ENCODE measurements at regions not wholly inside any gene's neighbourhood (a gene's known extent, or its start where the extent isn't known, plus 50 kb on each side); places are given as distances from the start of the nearest gene placed in this dataset.

GRCh38 chr5:116896001-116896400, 321.4 kb upstream of the SEMA6A start (continued):
- TF ChIP-seq HOXB13 (CRISPR knock-in tag; IDR thresholded peaks at IDR 0.05; ENCODE audit: low read depth): no peak
- TF ChIP-seq ZC3H11A (IDR thresholded peaks at IDR 0.05): no peak
- no peak for TF ChIP-seq MAZ (IDR thresholded peaks at IDR 0.05; ENCODE audit: borderline replicate concordance, low read depth, low read length)
- TF ChIP-seq CBX8 (IDR thresholded peaks at IDR 0.05): no peak
- TF ChIP-seq HOXA7 (CRISPR knock-in tag; IDR thresholded peaks at IDR 0.05): no peak

GRCh38 chr5:116892993-116893392, 318.4 kb upstream of the SEMA6A start:
- ChIA-PET CTCF (interaction anchor here (1.0 kb wide), 1 partner anchor 39 kb away, joined by 3 read pairs; no protein-coding TSS in a partner anchor), POLR2A (no interaction called here)
- Histone ChIP-seq H3K27ac (no peak overlapping the region), H3K4me1 (no peaks in the 10 kb centered on the region), H3K9me3 (no peaks in the 10 kb centered on the region), H3K4me3 (no peak overlapping the region), H3K4me2 (no peak overlapping the region)
- FAIRE-seq (no peak), DNase-seq (ENCODE audit: low read depth in 1 of 2, low spot score in 1 of 2) (no peak), ATAC-seq (no peak)
- TF ChIP-seq ESRRA (IDR thresholded peaks at IDR 0.05; ENCODE audit: borderline replicate concordance, low read length): no peak
- TF ChIP-seq HOXB13 (CRISPR knock-in tag; IDR thresholded peaks at IDR 0.05; ENCODE audit: low read depth): no peak
- TF ChIP-seq HOXB5 (CRISPR knock-in tag; IDR thresholded peaks at IDR 0.05): no peak
- no peak for TF ChIP-seq RARB (CRISPR knock-in tag; IDR thresholded peaks at IDR 0.05)
- no peak for TF ChIP-seq SMC3 (IDR thresholded peaks at IDR 0.05)
- TF ChIP-seq NFE2L2 (conservative IDR thresholded peaks at IDR 0.05; ENCODE audit: low read length): no peak
- TF ChIP-seq RCOR1 (IDR thresholded peaks at IDR 0.05; ENCODE audit: low read depth, low read length): no peak
- no peak for TF ChIP-seq SREBF2 (IDR thresholded peaks at IDR 0.05)
- TF ChIP-seq JUNB (IDR thresholded peaks at IDR 0.05): no peak
- no peak for TF ChIP-seq CEBPB (IDR thresholded peaks at IDR 0.05)
- no peak for TF ChIP-seq ATOH8 (CRISPR knock-in tag; IDR thresholded peaks at IDR 0.05; ENCODE audit: low read depth)
- TF ChIP-seq TP53 (CRISPR knock-in tag; IDR thresholded peaks at IDR 0.05): no peak
- TF ChIP-seq RFX5 (IDR thresholded peaks at IDR 0.05): no peak
- TF ChIP-seq FOSB (CRISPR knock-in tag; IDR thresholded peaks at IDR 0.05): no peak

GRCh38 chr5:116887104-116887503, 312.5 kb upstream of the SEMA6A start:
- Histone ChIP-seq H3K9me3 (no peaks in the 10 kb centered on the region), H3K4me3 (no peak overlapping the region), H3K4me1 (no peaks in the 10 kb centered on the region), H3K27ac (no peak overlapping the region), H3K4me2 (no peak overlapping the region)
- ChIA-PET CTCF (interaction anchor here (0.6 kb wide), 1 partner anchor 87 kb away, joined by 3 read pairs; no protein-coding TSS in a partner anchor), POLR2A (no interaction called here)
- 0% methylated on average over 1 of the region's 1 CpG for WGBS (ENCODE audit: missing lambda C conversion rate)
- TF ChIP-seq BCL3 (IDR thresholded peaks at IDR 0.05): no peak
- no peak for TF ChIP-seq POLR2AphosphoS2 (conservative IDR thresholded peaks at IDR 0.05; ENCODE audit: low read length)
- no peak for TF ChIP-seq MYC (IDR thresholded peaks at IDR 0.05; ENCODE audit: borderline replicate concordance, low read length)
- TF ChIP-seq PBX3 (IDR thresholded peaks at IDR 0.05): no peak
- no peak for TF ChIP-seq ZFP36 (IDR thresholded peaks at IDR 0.05; ENCODE audit: borderline replicate concordance, partially characterized antibody)
- no peak for TF ChIP-seq HMGXB4 (CRISPR knock-in tag; IDR thresholded peaks at IDR 0.05; ENCODE audit: borderline replicate concordance)
- no peak for TF ChIP-seq FOSB (CRISPR knock-in tag; IDR thresholded peaks at IDR 0.05)
- no peak for DNase-seq (ENCODE audit: low read depth in 1 of 2, low spot score in 1 of 2)
- FAIRE-seq: no peak
- ATAC-seq: no peak
